SW 1271 (cell line): ENCODE measurements at regions not wholly inside any gene's neighbourhood (a gene's known extent, or its start where the extent isn't known, plus 50 kb on each side); places are given as distances from the start of the nearest gene placed in this dataset.

ENCODE experiments used
- DNase-seq, 2 experiments: peaks; one replicate each; lab custom pipeline; 2025; lab: John Stamatoyannopoulos, UW

GRCh38 chr1:47574451-47575165 lies 136.8 kb downstream of the FOXD2 start:
- no peak for DNase-seq

GRCh38 chr1:47575855-47576757 lies 138.3 kb downstream of the FOXD2 start:
- no peak for DNase-seq

- no peak for DNase-seq
Observed at GRCh38 chr1:47576758-47577115, 138.9 kb downstream of the FOXD2 start.

- no peak for DNase-seq
Observed at GRCh38 chr1:47577303-47578025, 139.6 kb downstream of the FOXD2 start.

- DNase-seq, result no peak
Observed at GRCh38 chr1:47578026-47578720, 140.3 kb downstream of the FOXD2 start.

- DNase-seq, result no peak
Observed at GRCh38 chr1:47578721-47579419, 141.0 kb downstream of the FOXD2 start.

- no peak for DNase-seq
Observed at GRCh38 chr1:47579809-47580208, 142.0 kb downstream of the FOXD2 start.

- DNase-seq, result no peak
Observed at GRCh38 chr1:47580451-47580995, 142.7 kb downstream of the FOXD2 start.

- DNase-seq, result no peak
Observed at GRCh38 chr1:47582891-47583608, 145.2 kb downstream of the FOXD2 start.

GRCh38 chr1:47584249-47584648 lies 146.4 kb downstream of the FOXD2 start:
- no peak for DNase-seq

GRCh38 chr1:47585141-47585902 lies 147.5 kb downstream of the FOXD2 start:
- DNase-seq, result no peak

- no peak for DNase-seq
Observed at GRCh38 chr1:47587891-47588582, 150.2 kb downstream of the FOXD2 start.

- DNase-seq, result no peak
Observed at GRCh38 chr1:47590523-47591225, 152.8 kb downstream of the FOXD2 start.

- DNase-seq, result no peak
Observed at GRCh38 chr1:47591801-47592200, 154.0 kb downstream of the FOXD2 start.

- no peak for DNase-seq
Observed at GRCh38 chr1:47592296-47593012, 154.6 kb downstream of the FOXD2 start.

- no peak for DNase-seq
Observed at GRCh38 chr1:47593013-47593568, 155.2 kb downstream of the FOXD2 start.

- no peak for DNase-seq
Observed at GRCh38 chr1:47593598-47594285, 155.9 kb downstream of the FOXD2 start.
